Occipital lobe (tissue), 1 donor: ENCODE measurements at regions not wholly inside any gene's neighbourhood (a gene's known extent, or its start where the extent isn't known, plus 50 kb on each side); places are given as distances from the start of the nearest gene placed in this dataset.
"Not testable (repeated sequence)": the region's sequence is repeated elsewhere in the genome, so short reads cannot be mapped to it uniquely, and the experiment has no call there.

ENCODE experiments used
- DNase-seq: peaks from one replicate; lab custom pipeline; 2025; lab: John Stamatoyannopoulos, UW

DNA sequence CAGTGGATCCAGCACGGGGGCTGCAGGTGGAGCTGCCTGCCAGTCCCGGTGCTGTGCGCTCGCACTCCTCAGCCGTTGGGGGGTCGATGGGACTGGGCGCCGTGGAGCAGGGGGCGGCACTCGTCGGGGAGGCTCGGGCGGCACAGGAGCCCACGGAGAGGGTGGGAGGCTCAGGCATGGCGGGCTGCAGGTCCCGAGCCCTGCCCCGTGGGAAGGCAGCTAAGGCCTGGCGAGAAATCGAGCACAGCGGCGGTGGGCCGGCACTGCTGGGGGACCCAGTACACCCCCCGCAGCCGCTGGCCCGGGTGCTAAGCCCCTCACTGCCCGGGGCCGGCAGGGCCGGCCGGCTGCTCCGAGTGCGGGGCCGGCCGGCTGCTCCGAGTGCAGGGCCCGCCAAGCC lies 52.3 kb upstream of the MARK1 start:
- DNase-seq, result not testable (repeated sequence)

DNA sequence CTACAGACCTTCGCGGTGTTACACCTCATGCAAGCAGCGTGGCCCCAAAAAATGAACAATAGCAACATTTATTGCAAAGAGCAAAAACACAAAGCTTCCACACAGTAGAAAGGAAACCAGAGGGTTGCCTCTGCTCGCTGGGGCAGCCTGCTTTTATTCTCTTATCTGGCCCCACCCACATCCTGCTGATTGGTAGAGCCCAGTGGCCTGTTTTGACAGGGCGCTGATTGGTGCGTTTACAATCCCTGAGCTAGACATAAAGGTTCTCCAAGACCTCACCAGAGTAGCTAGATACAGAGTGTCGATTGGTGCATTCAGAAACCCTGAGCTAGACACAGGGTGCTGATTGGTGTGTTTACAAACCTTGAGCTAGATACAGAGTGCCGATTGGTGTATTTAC lies 52.8 kb upstream of the MARK1 start:
- not testable (repeated sequence) for DNase-seq

DNA sequence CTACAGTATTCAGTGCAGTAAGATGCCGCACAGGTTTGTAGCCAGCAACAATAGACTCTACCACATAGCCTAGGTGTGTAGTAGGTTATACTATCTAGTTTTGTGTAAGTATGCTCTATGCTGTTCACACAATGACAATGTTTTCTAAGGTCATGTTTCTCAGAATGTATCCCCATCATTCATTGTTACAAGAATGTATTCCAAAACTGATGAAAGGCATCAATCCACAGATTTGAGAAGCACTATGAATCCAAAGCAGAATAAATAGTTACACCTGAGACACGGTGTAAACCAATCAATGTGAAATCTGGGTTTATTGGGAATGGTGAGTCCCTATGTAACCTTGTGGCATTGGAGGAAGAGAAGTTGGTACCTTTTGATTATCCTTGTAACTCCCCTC lies 54.5 kb upstream of the MARK1 start:
- DNase-seq, result no peak

DNA sequence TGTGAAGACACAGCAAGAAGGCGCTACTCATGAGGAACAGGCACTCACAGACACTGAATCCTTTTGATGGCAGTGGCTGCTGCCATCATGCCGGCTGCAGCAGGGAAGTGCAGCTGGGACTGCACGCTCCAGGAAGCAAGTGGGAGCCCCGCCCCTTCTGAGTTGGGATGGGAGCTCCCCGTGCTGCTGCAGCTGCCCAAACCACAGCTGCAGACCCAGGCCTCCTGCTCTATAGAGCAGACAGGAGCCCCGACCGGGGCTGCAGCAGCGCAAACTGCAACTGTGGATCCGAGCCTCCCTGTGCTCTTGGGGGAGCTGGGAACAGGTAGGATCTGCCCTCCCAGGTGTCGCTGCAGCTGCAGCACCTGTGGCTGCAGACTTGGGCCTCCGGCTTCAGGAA lies 65.2 kb upstream of the MARK1 start:
- no peak for DNase-seq

DNA sequence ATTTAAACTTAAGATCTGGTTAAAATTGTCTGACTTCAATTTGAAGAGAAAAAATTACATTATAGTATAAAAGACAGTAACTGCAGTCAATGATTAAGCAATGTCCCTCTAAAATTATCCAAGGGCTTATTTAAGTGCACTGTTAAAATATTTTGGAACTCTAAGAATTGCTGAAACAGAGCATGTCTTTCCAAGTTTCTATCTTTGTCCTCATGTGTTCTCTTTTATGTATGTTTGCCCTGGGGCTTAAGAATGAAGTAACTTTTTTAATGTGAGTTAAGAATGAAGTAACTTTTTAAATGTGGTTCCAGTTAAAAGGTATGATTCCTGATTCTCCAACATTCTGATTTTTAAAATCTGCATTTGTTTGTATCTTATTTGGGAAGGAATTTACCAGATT lies 69.0 kb upstream of the MARK1 start:
- no peak for DNase-seq

DNA sequence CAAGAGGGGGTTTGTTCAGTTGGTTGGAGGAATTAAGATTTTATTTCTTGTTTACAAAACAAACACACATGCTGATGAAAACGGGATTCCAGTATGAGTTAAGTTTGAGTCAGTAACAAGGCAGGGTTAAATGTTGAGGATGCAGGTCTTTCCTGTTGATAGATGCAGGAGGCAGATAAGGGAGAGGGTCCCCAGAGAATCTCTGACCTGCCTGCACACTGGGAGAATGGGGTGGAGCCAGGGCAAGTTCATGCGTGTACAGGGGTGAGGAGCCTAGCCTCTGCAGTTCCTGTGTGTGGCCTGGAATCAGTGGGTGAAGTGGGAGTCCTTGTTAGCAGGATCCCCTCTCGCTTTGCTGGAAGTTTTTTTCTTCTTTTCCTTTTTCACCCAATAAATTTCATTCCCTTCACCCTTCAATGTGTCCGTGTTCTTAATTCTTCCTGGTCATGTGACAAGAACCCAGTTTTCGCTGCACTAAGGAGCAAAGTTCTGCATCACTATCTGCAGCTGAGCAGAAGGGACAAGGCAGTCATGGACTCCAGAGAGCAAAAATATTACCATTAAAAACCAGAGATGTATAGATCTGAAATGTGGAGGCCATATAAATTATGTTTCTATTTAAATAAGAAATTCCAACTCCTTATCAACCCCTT lies 69.9 kb upstream of the MARK1 start:
- no peak for DNase-seq

DNA sequence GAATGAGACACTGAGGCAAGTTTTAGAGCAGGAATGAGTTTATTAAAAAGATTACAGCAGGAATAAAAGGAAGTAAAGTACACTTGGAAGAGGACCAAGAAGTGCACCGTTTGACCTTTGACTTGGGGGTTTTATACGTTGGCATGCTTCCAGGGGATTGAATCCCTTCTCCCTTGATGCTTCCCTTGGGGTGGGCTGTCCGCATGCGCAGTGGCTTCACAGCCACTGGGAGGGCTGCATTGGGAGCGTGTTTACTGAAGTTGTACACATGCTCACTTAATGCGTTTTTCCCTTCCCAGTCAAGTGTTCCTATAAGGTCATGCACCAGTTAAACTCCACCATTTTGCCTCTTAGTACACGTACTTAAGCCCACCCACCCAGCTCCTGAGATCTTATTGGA lies 72.4 kb upstream of the MARK1 start:
- DNase-seq, result no peak

DNA sequence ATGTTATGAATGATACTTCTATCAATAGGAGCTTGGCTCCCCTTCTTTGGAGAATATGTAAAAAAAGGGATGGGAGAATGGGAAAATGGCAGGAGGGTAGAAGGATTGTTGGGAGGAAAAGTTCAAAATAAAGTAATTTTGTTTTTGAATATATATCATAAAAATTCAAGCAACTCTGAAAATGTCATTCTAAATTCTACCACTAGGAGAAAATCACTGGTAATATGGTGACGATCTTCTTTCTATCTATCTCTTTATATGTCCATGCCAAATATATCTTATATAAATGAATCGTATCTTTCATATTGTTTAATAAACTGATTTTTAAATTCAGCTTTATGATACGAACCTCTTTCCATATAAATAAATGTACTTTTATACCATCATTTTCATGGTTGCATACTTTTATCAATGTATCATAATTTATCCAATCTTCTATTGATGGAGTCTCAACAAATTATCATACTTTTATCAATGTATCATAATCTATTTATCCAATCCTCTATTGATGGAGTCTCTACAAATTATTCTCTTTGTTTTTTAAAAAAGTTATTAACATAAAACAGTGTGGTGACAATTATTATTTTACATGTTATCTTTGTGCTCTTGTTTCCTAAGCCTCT lies 73.7 kb upstream of the MARK1 start:
- no peak for DNase-seq

DNA sequence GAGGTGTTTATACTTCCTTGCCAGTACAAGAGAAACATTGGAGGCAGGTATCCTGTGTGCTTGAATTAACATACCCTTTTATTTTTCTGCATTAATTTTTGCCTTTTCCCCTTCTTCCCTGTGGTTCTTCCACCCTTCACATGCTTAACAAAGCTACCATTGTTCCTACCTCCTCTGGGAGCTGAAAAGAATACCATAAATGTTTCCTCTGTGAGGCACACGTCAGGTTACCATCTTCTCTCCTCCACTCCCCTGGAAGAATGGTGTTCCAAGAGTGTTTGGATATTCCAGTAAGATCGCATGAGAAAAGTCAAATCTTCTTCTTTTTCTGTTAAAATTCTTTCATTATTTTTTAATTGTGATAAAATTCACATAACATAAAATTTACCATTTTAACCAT lies 74.6 kb upstream of the MARK1 start:
- no peak for DNase-seq

DNA sequence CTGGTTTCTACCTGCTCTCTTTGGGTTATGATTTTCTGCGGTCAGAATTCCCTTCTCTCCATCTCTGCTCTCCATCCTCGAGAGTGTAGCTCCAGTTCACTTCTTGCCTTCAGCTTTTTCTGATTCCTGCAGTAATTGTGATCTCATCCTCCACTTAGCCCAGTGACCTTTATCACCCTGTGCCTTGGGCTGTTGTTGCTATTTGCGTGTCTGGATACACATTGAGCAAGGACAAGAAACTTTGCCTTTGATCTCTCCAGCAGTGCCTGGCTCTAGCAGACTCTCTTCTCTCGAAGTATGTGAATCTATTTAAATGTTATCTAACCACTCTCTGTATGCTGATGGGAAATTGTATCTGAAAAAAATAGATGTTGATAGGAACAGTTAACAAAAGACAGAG lies 76.4 kb upstream of the MARK1 start:
- DNase-seq, result no peak

DNA sequence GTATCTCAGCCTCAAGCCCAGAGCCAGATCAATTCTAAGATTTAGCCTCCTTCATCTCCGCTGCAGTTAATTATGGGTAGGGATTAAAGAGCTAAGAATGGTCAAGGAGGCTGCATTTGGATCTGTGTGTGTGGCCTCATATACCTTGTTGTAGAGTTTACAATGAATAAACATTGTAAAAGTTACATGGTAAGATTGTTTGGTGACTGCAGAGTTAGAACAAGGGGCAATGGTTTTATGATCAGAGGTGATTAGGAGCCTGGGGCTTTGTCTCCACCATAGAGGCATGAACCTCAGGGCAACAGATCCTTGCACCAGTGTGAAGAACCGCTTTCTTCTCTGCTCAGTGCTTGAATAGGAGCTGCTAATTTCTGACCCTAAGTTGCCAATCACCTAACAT lies 77.0 kb upstream of the MARK1 start:
- DNase-seq, result no peak

DNA sequence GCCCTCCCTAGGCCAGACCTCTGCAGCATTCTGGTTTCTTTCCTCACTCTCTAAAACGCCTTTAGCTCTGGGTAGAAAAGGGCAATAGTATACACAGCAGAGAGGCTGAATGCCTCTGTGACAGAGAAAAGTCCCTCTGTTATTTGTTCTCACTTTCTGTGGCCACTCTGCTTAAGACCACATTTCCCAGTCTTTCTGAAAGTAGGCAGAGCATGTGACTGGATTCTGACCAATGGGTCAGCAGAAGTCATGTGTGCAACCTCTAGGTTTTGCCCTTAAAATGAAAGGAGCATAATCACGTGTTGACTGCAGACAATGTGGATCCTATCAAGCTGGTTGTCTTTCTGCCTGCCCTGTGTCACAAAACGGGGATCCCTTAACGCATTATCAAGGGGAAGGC lies 79.7 kb upstream of the MARK1 start:
- no peak for DNase-seq

DNA sequence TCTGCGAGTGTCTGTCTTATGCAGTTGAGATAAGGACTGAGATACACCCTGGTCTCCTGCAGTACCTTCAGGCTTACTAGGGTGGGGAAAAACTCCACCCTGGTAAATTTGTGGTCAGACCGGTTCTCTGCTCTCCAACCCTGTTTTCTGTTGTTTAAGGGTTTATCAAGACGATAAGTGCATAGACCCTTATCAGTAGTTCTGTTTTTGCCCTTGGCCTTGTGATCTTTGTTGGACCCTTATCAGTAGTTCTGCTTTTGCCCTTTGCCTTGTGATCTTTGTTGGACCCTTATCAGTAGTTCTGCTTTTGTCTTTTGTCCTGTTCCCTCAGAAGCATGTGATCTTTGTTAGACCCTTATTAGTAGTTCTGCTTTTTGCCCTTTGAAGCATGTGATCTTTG lies 83.3 kb upstream of the MARK1 start:
- not testable (repeated sequence) for DNase-seq

DNA sequence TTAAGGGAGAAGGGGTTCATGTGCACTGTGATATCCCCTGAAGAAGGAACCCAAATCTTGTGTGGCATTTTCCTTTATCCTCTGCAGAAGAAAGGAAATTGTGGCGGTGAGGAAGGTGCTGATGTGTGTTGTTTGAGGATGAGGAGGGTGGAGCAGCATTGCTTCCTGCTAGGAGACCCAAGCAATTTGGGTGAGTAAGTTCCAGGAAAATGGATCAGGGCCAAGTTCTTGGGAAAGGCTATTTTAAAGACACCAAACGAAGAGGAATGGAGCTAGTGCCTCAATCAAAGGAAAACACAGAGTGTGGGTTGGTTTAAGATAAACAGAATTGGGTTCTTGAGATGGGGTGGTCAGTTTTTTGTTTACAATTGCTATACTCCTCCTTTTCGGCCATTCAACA lies 86.7 kb upstream of the MARK1 start:
- no peak for DNase-seq

DNA sequence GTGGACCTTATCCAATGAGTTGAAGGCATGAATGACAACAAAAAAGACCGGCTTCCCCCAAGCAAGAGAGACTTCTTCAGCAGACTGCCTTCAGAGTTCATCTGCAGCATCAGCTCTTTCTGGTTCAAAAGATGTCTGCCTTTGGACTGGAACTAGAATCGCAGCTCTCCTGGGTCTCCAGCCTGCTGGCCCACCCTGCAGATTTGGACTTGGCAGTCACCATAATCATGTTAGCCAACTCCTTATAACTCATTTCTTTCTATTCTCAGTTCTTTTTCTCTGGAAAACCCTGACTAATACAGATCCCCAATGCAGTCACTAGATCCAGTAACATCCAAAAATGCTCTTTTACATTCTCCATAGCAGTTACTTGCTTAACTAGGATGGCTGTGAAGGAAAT lies 89.2 kb upstream of the MARK1 start:
- no peak for DNase-seq

DNA sequence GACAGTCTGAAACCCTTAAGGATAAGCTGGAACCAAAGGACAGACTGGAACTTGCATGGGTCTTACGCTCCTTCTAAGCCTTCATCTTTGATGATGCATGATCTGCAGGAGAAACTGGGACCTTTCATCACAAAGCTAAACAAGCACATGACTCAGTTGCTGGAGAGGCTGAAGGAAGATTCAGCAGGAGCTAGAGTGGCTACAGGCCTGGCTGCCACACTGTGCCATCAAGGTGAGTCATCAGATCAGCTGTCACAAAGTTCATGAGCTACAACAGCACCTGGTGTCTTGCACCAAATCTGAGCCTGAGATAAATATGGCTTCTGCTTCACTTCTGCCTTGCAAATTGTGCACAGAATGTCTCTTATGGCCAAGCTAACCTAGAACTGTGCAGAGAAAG lies 95.5 kb upstream of the MARK1 start:
- DNase-seq, result no peak

DNA sequence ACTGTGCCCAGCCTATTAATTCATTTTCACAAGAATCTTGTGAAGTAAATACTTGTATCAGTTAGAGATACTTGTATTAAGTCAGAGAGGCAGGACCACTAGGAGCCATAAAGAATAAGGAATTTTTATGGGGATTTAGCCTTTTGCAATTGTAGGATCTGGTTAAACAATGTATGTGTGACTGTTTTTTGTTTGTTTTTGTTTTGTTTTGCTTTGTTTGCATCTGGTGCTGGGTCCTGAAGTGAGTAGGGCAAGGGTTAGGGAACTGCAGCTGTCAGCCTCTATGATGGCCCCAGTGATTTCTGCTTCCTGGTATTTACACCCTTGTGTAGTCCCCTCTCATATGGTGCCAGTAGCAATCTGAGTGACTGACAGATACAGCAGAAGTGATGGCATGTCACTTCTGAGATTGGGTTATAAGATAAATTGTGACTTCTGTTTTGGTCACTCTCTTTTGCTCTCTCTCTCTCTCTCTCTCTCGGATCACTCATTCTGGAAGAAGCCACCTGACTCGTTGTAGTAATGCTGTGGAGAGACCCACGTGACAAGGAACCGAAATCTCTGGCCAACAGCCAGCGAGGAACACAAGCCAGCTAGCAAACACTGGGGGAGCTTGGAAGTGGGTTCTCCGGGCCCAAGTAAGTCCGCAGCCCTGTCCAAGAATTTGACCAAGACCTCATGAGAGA lies 96.2 kb upstream of the MARK1 start:
- no peak for DNase-seq

DNA sequence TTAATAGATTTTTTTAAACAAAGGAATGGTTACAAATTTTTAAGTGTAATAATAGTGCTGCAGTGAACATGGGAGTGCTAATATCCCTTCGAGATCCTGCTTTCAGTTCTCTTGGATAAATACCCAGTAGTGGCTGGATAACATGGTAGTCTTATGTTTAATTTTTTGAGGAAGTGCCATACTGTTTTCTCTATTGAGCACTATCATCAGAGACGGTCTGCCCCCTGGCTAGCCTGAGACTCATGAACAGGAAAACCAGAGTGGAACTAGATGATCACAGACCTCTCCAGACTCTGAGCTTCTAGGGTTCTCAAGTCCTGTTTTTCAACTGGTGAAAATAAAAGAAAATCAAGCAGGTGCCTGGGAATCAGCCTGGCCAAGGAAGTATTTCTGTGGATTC lies 97.3 kb upstream of the MARK1 start:
- DNase-seq, result no peak

DNA sequence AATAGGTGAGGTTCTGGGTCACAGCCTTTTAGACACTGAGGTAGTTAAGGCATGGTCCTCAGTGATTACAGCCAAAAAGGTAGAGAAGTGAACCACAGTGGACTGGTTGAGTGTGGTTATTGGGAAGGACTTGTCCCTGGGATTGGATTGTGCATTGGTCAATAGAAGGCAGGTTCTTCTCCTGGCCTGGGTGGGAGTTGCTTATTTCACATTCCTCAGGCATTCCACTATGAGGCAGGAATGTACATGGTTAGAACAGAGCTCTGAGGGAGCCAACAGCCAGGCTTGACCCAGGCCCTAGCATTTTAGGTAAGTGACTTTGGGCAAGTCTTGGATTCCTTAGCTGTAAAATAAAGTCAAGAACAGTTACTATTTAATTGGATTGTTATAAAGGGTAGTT lies 97.9 kb upstream of the MARK1 start:
- no peak for DNase-seq

DNA sequence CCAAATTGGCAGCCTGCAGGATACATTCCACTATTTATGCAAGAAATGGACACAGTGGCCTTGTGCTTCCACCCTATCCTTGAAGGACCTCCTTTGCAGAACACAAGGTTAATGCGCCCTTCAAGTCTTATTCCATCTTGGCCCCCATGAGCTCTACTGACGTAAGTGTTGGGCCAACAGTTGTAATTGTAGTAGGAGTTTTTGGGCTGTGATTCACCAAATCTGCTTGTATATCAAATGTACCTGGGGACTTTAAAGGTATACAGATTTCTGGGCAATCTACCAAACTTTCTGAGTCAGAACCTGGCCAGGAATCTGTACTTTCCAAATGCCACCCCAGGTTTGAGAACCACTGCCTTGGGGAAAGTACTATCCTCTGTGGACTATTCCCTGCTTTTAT lies 100.9 kb upstream of the MARK1 start:
- DNase-seq, result no peak

DNA sequence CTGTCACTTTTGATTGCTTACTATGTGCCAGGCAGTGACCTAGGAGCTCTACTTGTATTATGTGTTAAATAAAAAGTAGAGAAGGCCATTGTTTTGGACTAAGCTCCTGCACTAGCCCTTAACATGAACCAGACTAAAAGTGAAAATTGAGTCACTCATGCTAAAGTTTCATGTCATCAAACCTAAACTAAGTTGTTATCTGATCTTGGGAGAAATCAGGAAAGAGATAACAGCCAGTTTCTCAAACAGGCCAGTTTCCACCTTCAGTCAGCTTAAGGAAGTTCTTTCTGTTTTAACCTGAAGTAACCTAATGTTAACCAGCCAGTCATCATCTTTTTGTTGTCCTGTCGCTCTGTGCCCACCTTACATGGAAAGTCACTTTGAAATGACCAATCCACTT lies 102.1 kb upstream of the MARK1 start:
- no peak for DNase-seq

DNA sequence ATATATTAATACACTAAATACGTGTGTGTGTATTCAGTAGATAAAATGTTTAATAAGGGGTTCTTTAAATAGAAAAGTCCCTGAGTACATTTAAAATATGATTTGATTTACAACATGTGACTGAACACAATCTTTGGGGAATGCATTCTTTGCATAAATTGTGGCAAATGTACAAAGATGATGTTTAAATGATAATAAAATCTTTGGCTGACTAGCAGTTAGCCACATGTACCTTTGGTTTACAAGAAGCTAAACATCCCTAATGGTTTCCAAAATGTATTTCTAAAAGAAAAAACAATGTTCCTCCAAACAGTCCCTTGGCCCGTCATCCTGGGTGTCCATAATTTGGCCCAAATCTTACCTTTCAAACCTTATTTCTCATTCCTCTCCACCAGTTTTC lies 106.4 kb upstream of the MARK1 start:
- DNase-seq, result no peak

DNA sequence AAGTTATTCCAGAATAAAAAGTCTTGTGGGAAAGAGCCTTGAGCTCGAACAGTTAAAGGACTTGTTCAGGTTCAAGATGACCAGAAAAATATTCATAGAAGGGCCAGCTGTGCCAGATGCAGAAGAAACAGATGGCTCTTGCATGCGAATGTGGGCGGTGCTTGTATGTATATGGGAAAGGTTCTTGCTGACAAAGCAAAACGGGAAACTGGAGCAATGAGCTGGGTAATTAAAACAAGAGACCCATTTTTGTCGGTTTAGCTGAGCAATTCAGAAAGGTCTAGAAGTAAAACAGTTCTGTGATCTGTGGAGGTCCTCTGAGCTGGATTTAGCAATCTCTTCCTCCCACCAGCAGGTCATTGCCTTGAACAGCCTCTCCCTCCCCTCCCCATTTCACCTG lies 107.2 kb upstream of the MARK1 start:
- DNase-seq, result no peak
